ENCODE measurements at regions not wholly inside any gene's neighbourhood (a gene's known extent, or its start where the extent isn't known, plus 50 kb on each side); places are given as distances from the start of the nearest gene placed in this dataset.
"Not testable (repeated sequence)": the region's sequence is repeated elsewhere in the genome, so short reads cannot be mapped to it uniquely, and the experiment has no call there.

DNA sequence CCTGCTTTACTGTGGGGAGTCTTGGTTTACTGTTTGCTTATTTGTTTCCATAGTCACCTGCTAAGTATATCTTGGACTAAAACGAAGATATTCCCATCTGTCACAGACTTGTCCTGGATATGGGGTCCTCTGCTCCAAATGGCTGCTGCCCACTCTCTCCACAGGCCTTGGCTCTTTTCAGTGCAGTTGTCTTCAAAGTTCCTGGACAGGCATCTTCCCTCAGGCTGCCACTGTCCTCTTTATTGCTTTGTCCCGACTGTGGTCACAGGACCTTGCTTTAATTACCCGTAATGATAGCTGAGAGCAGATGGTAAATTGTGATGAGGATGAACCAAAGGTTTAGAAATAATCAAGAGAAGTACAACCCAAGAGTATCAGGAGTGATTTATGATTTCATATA lies 713.9 kb upstream of the CCDC179 start:
- DNase-seq: no peak

DNA sequence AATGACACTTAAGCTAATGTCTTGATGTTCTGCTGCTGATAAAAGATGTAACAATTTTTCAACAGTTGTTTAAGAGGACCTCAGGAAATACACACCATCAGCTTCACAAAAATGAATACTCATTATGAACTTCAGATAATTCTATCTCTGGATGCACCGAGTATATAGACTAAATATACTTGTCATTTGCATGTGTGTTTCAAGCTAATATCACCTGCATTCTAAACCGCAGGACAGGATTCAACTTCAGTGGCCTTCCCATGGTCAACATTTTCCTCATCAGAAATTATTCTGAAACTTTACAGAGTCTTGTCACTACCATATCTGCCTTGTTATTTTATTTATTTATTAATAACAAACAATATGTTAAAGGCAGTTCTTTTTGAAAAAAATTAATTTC lies 717.0 kb upstream of the CCDC179 start:
- no peak for DNase-seq

DNA sequence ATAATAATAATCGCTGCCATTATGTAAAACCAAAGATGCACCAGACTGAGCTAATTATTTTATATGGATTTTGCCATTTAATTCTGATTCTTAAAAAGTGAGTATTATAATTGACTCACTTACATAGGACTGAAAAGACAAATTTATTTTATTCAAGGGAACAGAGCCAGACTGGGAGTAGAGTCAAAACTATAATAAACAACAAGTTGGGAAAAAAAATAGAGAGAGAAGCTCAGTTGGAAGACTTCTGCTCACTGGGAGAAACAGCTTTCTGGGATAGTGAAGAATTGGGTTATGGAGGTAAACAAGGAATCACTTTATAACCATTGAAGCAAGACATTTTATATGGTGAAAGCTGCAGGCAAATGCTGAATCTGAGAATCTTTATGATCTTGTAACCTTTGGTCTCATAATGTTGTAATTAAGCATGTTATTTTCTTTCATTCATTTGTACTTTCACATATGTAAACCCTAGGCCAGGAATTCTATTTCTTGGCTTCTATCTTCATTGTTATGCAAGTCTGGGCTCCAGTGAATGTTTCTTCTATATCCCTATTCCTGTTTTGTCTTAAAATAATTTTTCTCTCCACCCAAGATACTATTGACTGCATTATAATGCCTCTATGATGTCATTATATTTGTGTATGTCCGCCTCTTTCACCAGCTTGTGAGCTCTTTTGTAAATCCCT lies 725.3 kb upstream of the CCDC179 start:
- DNase-seq: no peak

DNA sequence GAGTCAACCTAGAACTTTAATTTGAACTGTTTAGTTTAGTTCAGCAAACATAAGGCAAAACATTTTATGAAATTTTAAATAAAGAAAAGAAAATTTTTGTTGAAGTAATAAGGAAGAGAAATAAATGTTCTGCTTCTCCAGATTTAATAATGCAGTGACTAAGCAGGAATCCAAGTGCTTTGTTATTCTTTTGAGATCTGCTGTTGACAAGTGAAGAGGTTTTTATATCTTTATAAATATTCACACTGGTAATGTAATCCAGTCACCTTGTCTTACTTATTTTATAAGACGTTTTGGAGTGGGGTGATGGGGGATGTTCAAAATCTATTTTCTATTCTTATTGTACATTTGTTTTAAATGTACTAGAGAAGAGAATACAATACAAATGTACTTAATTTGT lies 725.9 kb upstream of the CCDC179 start:
- no peak for DNase-seq

DNA sequence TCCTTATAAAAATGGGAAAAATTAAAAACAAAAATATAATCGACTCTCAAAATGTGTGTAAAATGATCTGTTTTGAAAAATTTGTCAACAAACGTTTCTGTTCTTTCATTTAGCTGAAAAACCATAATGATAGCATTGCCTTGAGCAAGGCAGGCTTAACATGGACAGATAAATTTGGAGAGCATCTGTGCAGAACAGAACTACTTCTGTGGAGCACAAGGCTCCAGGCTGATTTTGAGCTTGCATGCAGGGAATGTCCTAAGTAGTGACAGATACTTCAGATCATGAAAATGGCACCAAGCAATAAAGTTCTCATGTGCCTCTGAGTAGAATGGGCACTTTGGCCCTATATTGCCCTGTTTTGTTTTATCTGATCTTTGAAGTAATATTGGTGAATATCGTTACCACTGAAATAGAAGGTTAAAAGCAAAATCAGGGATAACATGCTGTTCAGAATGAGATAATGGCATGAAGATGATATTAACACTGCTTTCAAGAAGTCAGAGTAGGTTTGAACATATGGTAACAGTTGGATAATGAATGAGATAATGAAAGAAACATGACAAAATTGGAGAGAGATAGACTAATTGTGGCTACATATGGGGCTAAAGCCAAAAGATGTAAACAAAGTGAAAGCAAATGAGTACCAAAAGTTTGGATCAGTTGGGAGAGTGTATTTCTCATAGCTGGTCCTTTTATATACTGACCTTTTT lies 730.5 kb upstream of the CCDC179 start:
- no peak for DNase-seq

GRCh38 chr11:23594755-23595154 lies 734.5 kb upstream of the CCDC179 start:
- no peak for DNase-seq

DNA sequence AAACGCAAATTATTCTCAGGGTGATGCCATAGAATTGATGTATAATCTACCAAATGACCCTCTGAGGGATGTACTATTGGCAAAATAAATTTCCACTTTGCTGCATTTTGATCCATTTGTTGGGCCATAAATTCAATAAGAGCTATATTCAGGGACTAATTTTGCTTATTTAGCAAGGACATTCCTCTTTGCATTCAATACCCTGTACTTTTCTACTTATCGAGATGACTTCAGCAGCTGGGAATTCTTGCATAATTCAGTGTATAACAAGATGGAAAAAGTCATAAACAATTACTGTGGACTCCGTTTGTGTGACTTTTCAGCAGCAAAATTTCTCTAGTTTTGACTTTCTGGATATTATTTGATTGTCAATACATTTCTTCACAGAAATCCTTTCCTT lies 744.7 kb upstream of the CCDC179 start:
- no peak for DNase-seq

DNA sequence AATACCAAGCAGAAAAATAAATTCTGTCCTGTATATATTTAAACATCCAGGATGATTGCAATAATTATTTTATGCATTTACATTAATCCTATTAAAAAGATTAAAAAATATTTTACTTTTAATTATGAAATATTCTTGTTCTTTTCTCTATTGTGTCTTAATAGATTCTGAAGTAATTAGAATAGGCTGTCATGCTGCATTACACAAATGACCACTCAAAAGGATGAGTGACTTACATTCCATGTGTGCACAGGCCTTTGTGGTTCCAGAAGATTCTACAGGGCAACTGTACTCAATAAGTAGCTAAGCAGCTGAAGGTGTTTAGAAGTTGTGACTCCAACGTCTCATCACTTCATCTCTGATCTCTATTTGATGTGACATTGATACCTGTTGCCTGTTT lies 745.9 kb upstream of the CCDC179 start:
- DNase-seq: no peak

DNA sequence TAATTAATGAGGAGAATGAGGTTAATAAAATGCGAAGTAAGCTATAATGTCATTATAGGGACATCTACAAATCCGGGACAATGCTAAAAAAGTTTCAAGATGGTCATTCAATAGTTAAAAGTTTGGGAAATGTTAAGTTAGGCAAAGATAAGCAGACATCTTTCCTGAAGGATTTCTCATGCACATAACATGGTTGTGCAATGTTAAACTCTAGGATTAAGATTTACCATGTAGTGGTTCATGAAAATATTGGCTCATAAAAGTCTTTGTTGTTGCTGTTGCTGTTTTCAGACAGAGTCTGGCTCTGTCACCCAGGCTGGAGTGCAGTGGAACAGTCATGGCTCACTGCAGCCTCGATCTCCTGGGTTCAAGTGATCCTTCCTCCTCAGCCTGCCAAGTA lies 751.5 kb upstream of the CCDC179 start:
- DNase-seq: no peak

DNA sequence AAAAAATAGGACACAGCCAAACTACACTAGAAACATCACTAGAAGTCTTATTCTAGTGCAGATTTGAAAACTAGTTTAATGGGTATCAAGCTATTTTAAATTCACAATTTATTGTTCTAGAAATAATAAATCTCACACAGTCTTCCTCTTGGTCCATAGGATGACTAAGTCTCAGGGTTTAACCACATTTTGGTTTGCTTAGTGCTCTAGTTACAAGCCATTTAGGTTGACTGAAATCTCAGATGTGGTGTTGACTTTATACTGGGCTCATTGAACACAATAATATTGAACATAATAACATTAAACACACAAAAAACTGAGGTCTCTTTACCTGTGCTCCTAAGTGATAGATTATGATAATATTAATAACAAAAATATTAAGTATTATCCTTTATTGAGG lies 760.3 kb upstream of the CCDC179 start:
- DNase-seq: no peak

- DNase-seq: no peak
These were observed 772.0 kb upstream of the CCDC179 start for GRCh38 chr11:23632293-23632692.

DNA sequence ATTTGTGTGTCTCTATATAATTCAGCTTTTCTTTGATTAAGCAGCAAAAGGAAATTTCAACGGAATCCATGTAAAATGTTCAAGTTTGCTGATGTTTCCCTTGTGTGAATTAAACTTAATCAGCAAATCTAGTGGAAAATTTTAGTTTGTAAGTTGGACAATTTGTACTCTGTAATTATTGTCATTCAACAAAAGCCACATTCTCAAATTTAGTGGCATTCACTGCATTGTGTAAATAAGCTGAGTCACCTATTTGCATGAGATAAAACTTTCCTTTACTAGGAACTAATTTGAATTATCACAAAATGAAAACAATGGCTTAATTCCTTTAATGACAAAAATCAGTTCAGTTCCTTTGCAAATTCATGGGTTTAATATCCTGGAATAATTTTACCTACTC lies 784.2 kb upstream of the CCDC179 start:
- no peak for DNase-seq

DNA sequence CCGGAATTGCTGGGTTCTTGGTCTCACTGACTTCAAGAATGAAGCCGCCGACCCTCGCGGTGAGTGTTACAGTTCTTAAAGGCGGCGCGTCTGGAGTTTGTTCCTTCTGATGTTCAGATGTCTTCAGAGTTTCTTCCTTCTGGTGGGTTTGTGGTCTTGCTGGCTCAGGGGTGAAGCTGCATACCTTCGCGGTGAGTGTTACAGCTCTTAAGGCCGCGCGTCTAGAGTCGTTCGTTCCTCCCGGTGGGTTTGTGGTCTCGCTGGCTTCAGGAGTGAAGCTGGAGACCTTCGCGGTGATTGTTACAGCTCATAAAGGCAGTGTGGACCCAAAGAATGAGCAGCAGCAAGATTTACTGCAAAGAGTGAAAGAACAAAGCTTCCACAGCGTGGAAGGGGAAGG lies 792.1 kb upstream of the CCDC179 start:
- DNase-seq: not testable (repeated sequence)

DNA sequence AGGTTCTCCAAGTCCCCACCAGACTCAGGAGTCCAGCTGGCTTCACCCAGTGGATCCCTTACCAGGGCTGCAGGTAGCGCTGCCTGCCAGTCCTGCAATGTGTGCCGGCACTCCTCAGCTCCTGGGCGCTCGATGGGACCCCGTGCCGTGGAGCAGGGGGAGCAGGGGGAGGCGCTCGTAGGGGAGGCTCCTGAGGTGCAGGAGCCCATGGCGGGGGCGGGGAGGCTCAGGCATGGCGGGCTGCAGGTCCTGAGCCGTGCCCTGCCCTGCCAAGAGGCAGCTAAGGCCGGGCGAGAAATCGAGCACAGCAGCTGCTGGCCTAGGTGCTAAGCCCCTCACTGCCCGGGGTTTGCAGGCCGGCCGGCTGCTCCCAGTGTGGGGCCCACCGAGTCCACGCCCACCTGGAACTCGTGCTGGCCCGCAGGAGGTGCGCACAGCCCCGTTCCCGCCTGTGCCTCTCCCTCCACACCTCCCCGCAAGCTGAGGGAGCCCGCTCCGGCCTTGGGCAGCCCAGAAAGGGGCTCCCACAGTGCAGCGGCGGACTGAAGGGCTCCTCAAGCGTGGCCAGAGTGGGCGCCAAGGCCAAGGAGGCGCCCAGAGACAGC lies 792.9 kb upstream of the CCDC179 start:
- DNase-seq: no peak

DNA sequence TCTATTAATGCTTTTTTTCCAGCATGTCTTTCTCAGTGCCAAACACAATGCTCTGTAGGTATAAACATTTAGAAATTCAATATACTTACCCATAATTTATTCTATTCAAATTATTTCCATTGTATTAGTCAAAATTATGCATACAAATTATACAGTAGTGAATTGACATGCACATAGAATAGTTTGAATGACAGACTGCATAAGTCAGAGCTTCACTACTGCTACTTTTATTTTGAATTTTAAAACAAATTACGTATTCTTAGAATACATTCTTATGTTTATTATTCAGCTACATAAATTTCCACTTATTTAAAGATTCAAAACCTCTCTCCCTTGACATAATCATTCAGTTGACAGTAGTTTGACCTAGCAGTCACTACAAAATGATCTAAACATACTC lies 808.0 kb upstream of the CCDC179 start:
- DNase-seq: no peak

- no peak for DNase-seq
These were observed 813.1 kb upstream of the CCDC179 start for GRCh38 chr11:23673366-23673765.

GRCh38 chr11:23674866-23675265 lies 814.6 kb upstream of the CCDC179 start:
- DNase-seq: no peak

DNA sequence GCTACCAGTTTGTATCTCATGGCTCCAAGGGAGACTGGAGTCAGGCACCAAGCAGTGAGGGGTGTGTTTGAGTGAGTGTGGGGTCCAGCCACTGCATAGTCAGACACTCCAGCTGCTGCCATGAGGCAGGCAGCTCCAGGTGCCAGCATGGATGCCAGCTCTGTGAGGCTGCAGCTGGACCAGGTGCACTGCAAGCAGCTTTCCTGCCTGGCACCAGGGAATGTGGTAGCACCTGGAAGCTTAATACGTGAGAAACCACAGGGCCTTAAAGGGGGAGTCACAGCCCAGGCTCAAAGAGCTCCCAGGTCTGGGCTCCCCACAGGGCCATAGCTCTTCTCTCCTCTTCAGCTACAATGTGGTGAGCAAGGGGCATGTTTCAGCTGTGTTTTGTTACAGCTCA lies 817.8 kb upstream of the LUZP2 start:
- DNase-seq: no peak

DNA sequence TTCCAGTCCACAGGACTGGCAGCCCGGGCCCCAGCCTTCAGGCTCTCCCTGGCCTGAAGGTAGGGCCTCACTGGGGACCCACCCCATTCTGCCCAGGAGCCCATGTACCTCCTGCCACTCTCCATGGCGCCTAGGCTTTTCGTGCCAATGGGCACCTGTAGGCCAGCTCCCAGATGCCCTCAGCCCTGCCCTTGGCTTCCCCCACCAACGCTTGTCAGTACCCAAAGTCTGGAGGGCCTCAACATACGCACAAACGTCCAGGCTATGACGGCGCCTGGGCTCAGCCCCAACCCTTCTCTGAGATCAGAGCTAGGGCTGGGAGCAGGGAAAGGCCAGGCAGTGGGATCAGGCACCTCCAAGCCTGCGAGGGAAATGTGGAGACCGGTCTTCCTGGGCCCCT lies 816.9 kb upstream of the LUZP2 start:
- no peak for DNase-seq

- no peak for DNase-seq
These were observed 816.2 kb upstream of the LUZP2 start for GRCh38 chr11:23680488-23681230.

- DNase-seq: no peak
These were observed 812.2 kb upstream of the LUZP2 start for GRCh38 chr11:23684701-23685100.

DNA sequence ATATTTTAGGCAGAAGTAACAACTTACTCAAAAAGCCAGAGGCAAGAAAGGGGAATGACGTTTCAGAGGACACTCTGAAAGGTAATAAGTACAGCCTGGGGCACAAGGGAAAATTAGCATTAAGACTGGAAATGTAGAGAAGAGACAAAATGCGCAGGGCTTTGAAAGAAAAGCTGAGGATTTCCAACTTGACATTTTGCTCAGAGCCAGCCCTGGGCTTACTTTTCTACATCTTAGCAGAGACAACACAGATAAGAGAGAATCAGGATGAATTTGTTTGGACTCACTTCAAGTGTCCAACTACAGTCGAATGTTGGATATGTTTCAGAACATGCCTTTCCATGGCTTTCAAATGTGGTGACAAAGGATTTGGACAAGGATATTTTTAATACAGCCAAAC lies 808.9 kb upstream of the LUZP2 start:
- no peak for DNase-seq

GRCh38 chr11:23688411-23688810 lies 808.4 kb upstream of the LUZP2 start:
- no peak for DNase-seq

DNA sequence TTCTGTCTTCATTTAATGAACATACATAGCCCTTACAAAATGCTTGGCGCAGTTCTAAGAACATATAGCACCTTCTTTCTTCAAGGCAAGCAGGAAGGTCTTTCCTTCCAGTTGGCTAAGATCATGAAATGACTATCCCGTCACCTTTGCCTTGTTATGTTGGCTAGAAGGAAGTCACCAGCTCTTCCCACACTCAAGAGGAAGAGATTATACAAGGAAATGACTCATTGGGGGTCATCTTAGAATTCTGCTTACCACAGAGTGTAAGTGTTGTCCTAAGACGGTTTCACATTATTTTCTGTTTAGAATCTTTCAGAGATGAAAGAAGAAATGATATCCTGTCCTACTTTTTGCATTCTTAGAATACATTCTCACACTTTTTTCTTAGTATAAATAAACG lies 808.0 kb upstream of the LUZP2 start:
- no peak for DNase-seq
